H9 (cell line): ENCODE measurements at regions not wholly inside any gene's neighbourhood (a gene's known extent, or its start where the extent isn't known, plus 50 kb on each side); places are given as distances from the start of the nearest gene placed in this dataset.

ENCODE experiments used
- DNase-seq: peaks from one replicate; pipeline ENCODE4 v3.0.0-alpha.2; 2017
- H2AFZ ChIP-seq: one replicate; pipeline ENCODE4 v1.6.1; 2013; ENCODE audit warnings: mild to moderate bottlenecking, low read length, control low read depth, moderate library complexity
- H2AK5ac ChIP-seq: 2 replicates; pipeline ENCODE4 v1.6.1; 2013; ENCODE audit warnings: low read length, control low read depth, mixed read lengths; ENCODE audit not compliant: insufficient read length
- H2BK120ac ChIP-seq: one replicate; pipeline ENCODE4 v1.6.1; 2013; ENCODE audit warnings: low read depth, mild to moderate bottlenecking, low read length, control low read depth, inconsistent platforms; ENCODE audit not compliant: poor library complexity, severe bottlenecking
- H2BK12ac ChIP-seq: 2 replicates; pipeline ENCODE4 v1.6.1; 2013; ENCODE audit warnings: low read length, control low read depth, mixed read lengths, low read depth; ENCODE audit not compliant: insufficient read length
- H2BK15ac ChIP-seq: 2 replicates; pipeline ENCODE4 v1.6.1; 2013; ENCODE audit warnings: low read depth, low read length, control low read depth
- H2BK20ac ChIP-seq: one replicate; pipeline ENCODE4 v1.6.1; 2013; ENCODE audit warnings: low read depth, mild to moderate bottlenecking, low read length, control low read depth, inconsistent platforms; ENCODE audit not compliant: poor library complexity, severe bottlenecking
- H2BK5ac ChIP-seq: 2 replicates; pipeline ENCODE4 v1.6.1; 2013; ENCODE audit warnings: low read length, control low read depth, mixed read lengths; ENCODE audit not compliant: insufficient read length
- H3K14ac ChIP-seq: 2 replicates; pipeline ENCODE4 v1.6.1; 2013; ENCODE audit warnings: low read length, control low read depth; ENCODE audit not compliant: insufficient read depth
- H3K18ac ChIP-seq: 2 replicates; pipeline ENCODE4 v1.6.1; 2013; ENCODE audit warnings: low read depth, mild to moderate bottlenecking, mixed read lengths, low read length, control low read depth; ENCODE audit not compliant: insufficient read length
- H3K23ac ChIP-seq: 2 replicates; pipeline ENCODE4 v1.6.1; 2013; ENCODE audit warnings: low read length, control low read depth, mixed read lengths, low read depth; ENCODE audit not compliant: insufficient read length
- H3K23me2 ChIP-seq: 2 replicates; pipeline ENCODE4 v1.6.1; 2013; ENCODE audit warnings: low read depth, mild to moderate bottlenecking, mixed read lengths, low read length, control low read depth; ENCODE audit not compliant: insufficient read length, poor library complexity, severe bottlenecking
- H3K27ac ChIP-seq: 2 replicates; pipeline ENCODE4 v1.5.1; 2013; ENCODE audit warnings: low read length, control low read depth, mixed read lengths, low read depth; ENCODE audit not compliant: insufficient read length
- H3K27me3 ChIP-seq: 2 replicates; pipeline ENCODE4 v1.6.1; 2013; ENCODE audit warnings: low read length, control low read depth, inconsistent platforms; ENCODE audit not compliant: insufficient read depth
- H3K4ac ChIP-seq: 2 replicates; pipeline ENCODE4 v1.6.1; 2013; ENCODE audit warnings: low read depth, mild to moderate bottlenecking, control low read depth, inconsistent platforms, low read length, moderate library complexity
- H3K4me1 ChIP-seq: 2 replicates; pipeline ENCODE4 v1.6.1; 2013; ENCODE audit warnings: low read length, control low read depth, inconsistent platforms; ENCODE audit not compliant: insufficient read depth
- H3K4me2 ChIP-seq: 2 replicates; pipeline ENCODE4 v1.6.1; 2013; ENCODE audit warnings: low read length, control low read depth, mixed read lengths; ENCODE audit not compliant: insufficient read length, insufficient read depth
- H3K56ac ChIP-seq: 2 replicates; pipeline ENCODE4 v1.6.1; 2013; ENCODE audit warnings: low read depth, mild to moderate bottlenecking, mixed read lengths, low read length, control low read depth; ENCODE audit not compliant: insufficient read length
- H3K79me1 ChIP-seq: 2 replicates; pipeline ENCODE4 v1.6.1; 2013; ENCODE audit warnings: low read depth, mild to moderate bottlenecking, moderate library complexity, low read length, control low read depth, inconsistent platforms; ENCODE audit not compliant: insufficient read depth, poor library complexity, severe bottlenecking
- H3K79me2 ChIP-seq: 2 replicates; pipeline ENCODE4 v1.6.1; 2013; ENCODE audit warnings: low read length, control low read depth, inconsistent platforms; ENCODE audit not compliant: insufficient read depth
- H3K9ac ChIP-seq: 2 replicates; pipeline ENCODE4 v1.6.1; 2013; ENCODE audit warnings: low read length, control low read depth, mixed read lengths; ENCODE audit not compliant: insufficient read length; ENCODE audit errors: extremely low read depth
- H3K9me3 ChIP-seq: one replicate; pipeline ENCODE4 v1.6.1; 2013; ENCODE audit warnings: low read depth, low read length, inconsistent platforms; ENCODE audit not compliant: control insufficient read depth
- H3T11ph ChIP-seq: one replicate; pipeline ENCODE4 v1.6.1; 2013; ENCODE audit warnings: mild to moderate bottlenecking, low read length, control low read depth, inconsistent platforms
- H4K20me1 ChIP-seq: one replicate; pipeline ENCODE4 v1.6.1; 2013; ENCODE audit not compliant: control insufficient read depth, insufficient read length, insufficient read depth
- H4K5ac ChIP-seq: 2 replicates; pipeline ENCODE4 v1.6.1; 2013; ENCODE audit warnings: low read depth, mild to moderate bottlenecking, mixed read lengths, low read length, control low read depth; ENCODE audit not compliant: insufficient read length
- H4K8ac ChIP-seq: replicated peaks from 2 replicates; pipeline ENCODE4 v1.6.1; 2013; ENCODE audit warnings: low read length, control low read depth, mixed read lengths, low read depth; ENCODE audit not compliant: insufficient read length
- H4K91ac ChIP-seq: 2 replicates; pipeline ENCODE4 v1.6.1; 2013; ENCODE audit warnings: low read depth, mild to moderate bottlenecking, moderate library complexity, mixed read lengths, low read length, control low read depth; ENCODE audit not compliant: insufficient read length
- H3K27ac Mint-ChIP-seq, 3 experiments: 2 replicates in 2 of 3; 3 replicates in 1 of 3; pipeline ENCODE4 v1.8.0; 2020 to 2021; ENCODE audit warnings: mixed read lengths in 3 of 3, mild to moderate bottlenecking in 1 of 3, moderate library complexity in 1 of 3
- H3K27me3 Mint-ChIP-seq: 2 replicates; pipeline ENCODE4 v1.8.0; 2021; ENCODE audit warnings: low read depth, mild to moderate bottlenecking, moderate library complexity, mixed read lengths
- H3K36me3 Mint-ChIP-seq, 3 experiments: 2 replicates in 2 of 3; 3 replicates in 1 of 3; pipeline ENCODE4 v1.8.0; 2020 to 2021; ENCODE audit warnings: low read depth in 3 of 3, mixed read lengths in 3 of 3; ENCODE audit not compliant: insufficient read depth in 1 of 3
- H3K4me1 Mint-ChIP-seq, 2 experiments: 2 replicates each; pipeline ENCODE4 v1.8.0; 2020; ENCODE audit warnings: mixed read lengths in 2 of 2
- H3K4me3 Mint-ChIP-seq, 2 experiments: 2 replicates in 1 of 2; 3 replicates in 1 of 2; pipeline ENCODE4 v1.8.0; 2020 to 2021; ENCODE audit warnings: mild to moderate bottlenecking in 2 of 2, mixed read lengths in 2 of 2, moderate library complexity in 1 of 2
- H3K9me3 Mint-ChIP-seq, 2 experiments: 2 replicates in 1 of 2; 3 replicates in 1 of 2; pipeline ENCODE4 v1.8.0; 2020; ENCODE audit warnings: mild to moderate bottlenecking in 2 of 2, mixed read lengths in 2 of 2, moderate library complexity in 1 of 2
- CTCF ChIP-seq: fragments of 200-600 bp; sonication (generic); conservative IDR thresholded peaks from 3 replicates; pipeline ENCODE4 v1.8.0; 2021; ENCODE audit warnings: antibody characterized with exemption, mild to moderate bottlenecking
- WGBS: extraction: QIAGEN DNeasy Blood & Tissue Kit; methylation state at CpG from one replicate; pipeline ENCODE4 v1.1.7; 2013; ENCODE audit warnings: missing lambda C conversion rate, low lambda C conversion rate, mixed read lengths; ENCODE audit not compliant: insufficient read length; ENCODE audit errors: extremely low coverage; 5-methylcytosine and 5-hydroxymethylcytosine counted together

- H2AK5ac ChIP-seq, result no peak overlapping the region
- no peak overlapping the region for H3K23ac ChIP-seq
- no peak overlapping the region for H3K27ac ChIP-seq
- DNase-seq, result no peak
- H3K4me2 ChIP-seq, result no peak overlapping the region
- H3K9ac ChIP-seq, result no peak overlapping the region
- Mint-ChIP-seq H3K27me3 (no peaks in the 10 kb centered on the region), H3K27ac (no peak overlapping the region), H3K4me1 (no peaks in the 10 kb centered on the region), H3K36me3 (no peaks in the 10 kb centered on the region), H3K4me3 (no peak overlapping the region), H3K9me3 (no peaks in the 10 kb centered on the region)
- WGBS, result no CpG with 5 or more reads among the region's 3 CpGs
- no peak overlapping the region for H3K18ac ChIP-seq
- no peaks in the 10 kb centered on the region for H4K20me1 ChIP-seq
- no peaks in the 10 kb centered on the region for H3K23me2 ChIP-seq
- no peak overlapping the region for H2BK120ac ChIP-seq
- no peaks in the 10 kb centered on the region for H3K4me1 ChIP-seq
- H4K91ac ChIP-seq, result no peak overlapping the region
- H2AFZ ChIP-seq, result no peak overlapping the region
- H4K5ac ChIP-seq, result no peak overlapping the region
- H3T11ph ChIP-seq, result no peak overlapping the region
- H3K4ac ChIP-seq, result no peak overlapping the region
- H3K79me2 ChIP-seq, result no peaks in the 10 kb centered on the region
- no peak overlapping the region for H2BK12ac ChIP-seq
- no peaks in the 10 kb centered on the region for H3K27me3 ChIP-seq
- no peak for TF ChIP-seq CTCF
- H2BK5ac ChIP-seq, result no peak overlapping the region
- H2BK15ac ChIP-seq, result no peak overlapping the region
- no peak overlapping the region for H3K56ac ChIP-seq
- H4K8ac ChIP-seq, result no peak overlapping the region
- H2BK20ac ChIP-seq, result no peak overlapping the region
- no peak overlapping the region for H3K14ac ChIP-seq
- H3K9me3 ChIP-seq, result no peaks in the 10 kb centered on the region
- no peaks in the 10 kb centered on the region for H3K79me1 ChIP-seq
Observed at GRCh38 chr4:170827562-170828274, 738.0 kb upstream of the AADAT start.
